CD4-positive, CD25-positive, alpha-beta regulatory T cell (primary cell): ENCODE measurements at regions not wholly inside any gene's neighbourhood (a gene's known extent, or its start where the extent isn't known, plus 50 kb on each side); places are given as distances from the start of the nearest gene placed in this dataset.
A peak's percentile ranks its signal among the peaks of the same experiment; 100 is the strongest.

Source experiments
- ATAC-seq, 2 donors: fragments of 150-1000 bp; cut with Tn5 transposase; one replicate each; pipeline ENCODE4 v1.10.0; 2021; ENCODE audit warnings: low read depth in 2 of 2, moderate number of reproducible peaks in 2 of 2, moderate library complexity in 1 of 2
- DNase-seq, 3 donors: peaks; one replicate each; pipeline versions ENCODE4 v3.0.0 to v3.0.0-alpha.2; 2012 to 2022; ENCODE audit warnings: mixed read lengths in 1 of 3
- H3K27ac ChIP-seq: one replicate; pipeline ENCODE4 v1.7.0; 2013; ENCODE audit warnings: mild to moderate bottlenecking, low read length; ENCODE audit not compliant: insufficient read depth, poor library complexity, severe bottlenecking
- H3K27me3 ChIP-seq: one replicate; pipeline ENCODE4 v1.7.0; 2013; ENCODE audit warnings: low read length; ENCODE audit not compliant: control insufficient read depth, insufficient read depth
- H3K36me3 ChIP-seq: one replicate; pipeline ENCODE4 v1.7.0; 2013; ENCODE audit warnings: mild to moderate bottlenecking, low read length, moderate library complexity; ENCODE audit not compliant: control insufficient read depth, insufficient read depth
- H3K4me1 ChIP-seq: 2 replicates; pipeline ENCODE4 v1.7.0; 2013; ENCODE audit warnings: mild to moderate bottlenecking, low read length; ENCODE audit not compliant: insufficient read depth, control insufficient read depth, poor library complexity, severe bottlenecking
- H3K4me3 ChIP-seq: one replicate; pipeline ENCODE4 v1.7.0; 2013; ENCODE audit warnings: low read depth, mild to moderate bottlenecking, low read length, moderate library complexity
- H3K9me3 ChIP-seq, 2 experiments: 1 replicate in 1 of 2; 2 replicates in 1 of 2; pipeline ENCODE4 v1.7.0; 2013; ENCODE audit warnings: low read length in 2 of 2, mild to moderate bottlenecking in 1 of 2, moderate library complexity in 1 of 2; ENCODE audit not compliant: control insufficient read depth in 2 of 2
- H3K27ac Mint-ChIP-seq, 3 donors: one replicate each; pipeline ENCODE4 v1.8.0; 2020 to 2022; ENCODE audit warnings: mild to moderate bottlenecking in 3 of 3, mixed read lengths in 3 of 3, moderate library complexity in 2 of 3
- H3K27me3 Mint-ChIP-seq: one replicate; pipeline ENCODE4 v1.8.0; 2022; ENCODE audit warnings: mild to moderate bottlenecking, mixed read lengths
- H3K36me3 Mint-ChIP-seq: one replicate; pipeline ENCODE4 v1.8.0; 2020; ENCODE audit warnings: mixed read lengths
- H3K4me1 Mint-ChIP-seq, 4 donors: one replicate each; pipeline ENCODE4 v1.8.0; 2020 to 2022; ENCODE audit warnings: mixed read lengths in 4 of 4, mild to moderate bottlenecking in 1 of 4
- H3K4me3 Mint-ChIP-seq, 4 donors: one replicate each; pipeline ENCODE4 v1.8.0; 2020 to 2022; ENCODE audit warnings: mild to moderate bottlenecking in 4 of 4, mixed read lengths in 4 of 4, moderate library complexity in 3 of 4
- H3K9me3 Mint-ChIP-seq, 7 donors: one replicate each; pipeline ENCODE4 v1.8.0; 2020 to 2022; ENCODE audit warnings: mixed read lengths in 7 of 7, mild to moderate bottlenecking in 3 of 7, moderate library complexity in 2 of 7

- peaks cover 0 to 10% (median 2%) of the 10 kb centered on the region in 7 donors for H3K9me3 Mint-ChIP-seq
These were observed 256.7 kb upstream of the PLEKHG7 start for GRCh38 chr12:92446083-92446460.

DNA sequence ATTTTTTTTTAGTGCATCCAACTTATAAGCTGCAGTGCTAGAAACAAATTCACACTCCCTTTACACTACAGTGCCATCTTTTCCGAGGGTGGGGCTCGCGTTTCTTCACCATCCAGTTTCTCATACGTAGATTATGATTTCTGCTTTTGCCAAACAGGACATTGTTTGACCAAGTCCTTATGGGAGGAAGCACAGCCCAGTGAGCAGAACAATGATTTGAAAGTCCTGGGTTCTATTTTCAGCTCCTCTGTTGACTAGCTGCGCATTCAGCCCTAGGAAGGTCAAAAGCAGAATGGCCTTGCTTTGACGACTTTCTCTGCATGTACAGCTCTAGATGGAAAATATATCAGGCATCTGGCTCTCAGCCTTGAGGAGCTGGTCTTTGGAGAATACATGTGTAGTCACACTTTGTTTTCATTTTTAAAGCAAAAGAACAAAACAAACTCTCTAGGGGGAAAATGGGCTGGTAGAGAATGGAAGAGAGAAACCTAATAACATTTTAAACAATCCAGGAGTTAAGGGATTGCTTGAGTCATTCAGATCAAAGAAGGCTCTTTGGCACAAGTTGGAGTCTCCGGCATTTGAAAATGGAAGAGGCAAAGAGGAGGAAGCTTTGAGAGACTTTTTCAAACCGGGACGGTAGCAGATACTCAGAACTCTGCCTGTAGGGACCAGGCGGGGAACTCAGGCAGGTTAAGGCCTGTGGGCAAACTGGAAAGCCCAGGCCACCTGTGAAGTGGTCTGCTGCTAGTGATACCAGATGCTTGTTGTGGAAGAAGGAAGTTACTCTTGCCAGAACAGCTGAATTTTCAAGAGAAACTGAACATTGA is 257.3 kb upstream of the PLEKHG7 start:
- no peaks in the 10 kb centered on the region for H3K27me3 ChIP-seq
- Mint-ChIP-seq H3K27me3 (no peaks in the 10 kb centered on the region), H3K4me3 (no peak overlapping the region), H3K36me3 (no peaks in the 10 kb centered on the region), H3K9me3 (peaks cover 0 to 7% (median under 1%) of the 10 kb centered on the region in 7 donors), H3K4me1 (peaks cover 0 to 14% (median 11%) of the 10 kb centered on the region in 4 donors), H3K27ac (peak overlapping the region in 2 of 3 donors; percentile 18 to 49)
- no peak overlapping the region for H3K27ac ChIP-seq
- DNase-seq, result no peak
- no peaks in the 10 kb centered on the region for H3K36me3 ChIP-seq
- no peaks in the 10 kb centered on the region for H3K4me1 ChIP-seq
- ATAC-seq, result peak; percentile 19 to 45
- H3K9me3 ChIP-seq, result no peaks in the 10 kb centered on the region
- H3K4me3 ChIP-seq, result no peak overlapping the region

More at GRCh38 chr12:92446083-92446460, 256.7 kb upstream of the PLEKHG7 start:
- Histone ChIP-seq H3K27ac (no peak overlapping the region), H3K4me1 (no peaks in the 10 kb centered on the region), H3K27me3 (no peaks in the 10 kb centered on the region), H3K9me3 (no peaks in the 10 kb centered on the region), H3K4me3 (no peak overlapping the region), H3K36me3 (no peaks in the 10 kb centered on the region)
- peaks cover 0 to 14% (median 9%) of the 10 kb centered on the region in 4 donors for H3K4me1 Mint-ChIP-seq
- no peaks in the 10 kb centered on the region for H3K27me3 Mint-ChIP-seq
- DNase-seq (no peak), ATAC-seq (no peak)
- H3K4me3 Mint-ChIP-seq, result no peak overlapping the region
- H3K36me3 Mint-ChIP-seq, result no peaks in the 10 kb centered on the region
- peak overlapping the region in 1 of 3 donors; percentile 49 for H3K27ac Mint-ChIP-seq

DNA sequence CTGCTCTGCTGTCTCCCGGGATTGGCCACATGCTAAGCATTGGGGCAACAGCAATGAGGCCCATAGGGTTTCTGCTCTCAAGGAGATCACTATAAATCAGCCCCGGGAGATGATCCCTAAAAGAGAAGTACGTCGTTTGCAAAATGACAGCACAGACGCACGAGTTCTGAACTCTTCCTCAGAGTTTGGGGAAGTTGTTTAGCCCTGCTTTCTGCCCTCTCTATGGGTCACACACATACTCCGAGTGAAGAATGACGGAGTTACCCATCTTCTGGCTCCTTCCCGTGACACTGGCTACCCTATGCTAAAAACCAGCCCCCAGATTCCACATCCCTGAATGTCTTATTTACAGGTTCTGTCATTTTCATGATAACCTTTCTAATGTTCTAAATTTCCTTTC is 258.0 kb upstream of the PLEKHG7 start:
- no peaks in the 10 kb centered on the region for H3K36me3 ChIP-seq
- Mint-ChIP-seq H3K4me1 (peaks cover 0 to 16% (median 13%) of the 10 kb centered on the region in 4 donors), H3K27me3 (no peaks in the 10 kb centered on the region), H3K27ac (peak overlapping the region in 1 of 3 donors; percentile 12), H3K9me3 (peaks cover 0 to 7% (median 1%) of the 10 kb centered on the region in 7 donors), H3K4me3 (no peak overlapping the region), H3K36me3 (no peaks in the 10 kb centered on the region)
- peak; percentile 37 to 55 for ATAC-seq
- no peak overlapping the region for H3K4me3 ChIP-seq
- no peaks in the 10 kb centered on the region for H3K4me1 ChIP-seq
- DNase-seq, result no peak
- no peaks in the 10 kb centered on the region for H3K27me3 ChIP-seq
- no peak overlapping the region for H3K27ac ChIP-seq
- no peaks in the 10 kb centered on the region for H3K9me3 ChIP-seq

GRCh38 chr12:92442782-92443181 is 260.0 kb upstream of the PLEKHG7 start:
- Mint-ChIP-seq H3K27ac (peak overlapping the region in 1 of 3 donors; percentile 6), H3K9me3 (peaks cover 0 to 7% (median 1%) of the 10 kb centered on the region in 7 donors), H3K27me3 (no peaks in the 10 kb centered on the region), H3K4me1 (peaks cover under 1 to 21% (median 16%) of the 10 kb centered on the region in 4 donors), H3K36me3 (no peaks in the 10 kb centered on the region), H3K4me3 (no peak overlapping the region)
- H3K9me3 ChIP-seq, result no peaks in the 10 kb centered on the region
- ATAC-seq, result no peak
- no peaks in the 10 kb centered on the region for H3K27me3 ChIP-seq
- no peaks in the 10 kb centered on the region for H3K36me3 ChIP-seq
- H3K27ac ChIP-seq, result no peak overlapping the region
- DNase-seq, result no peak
- no peaks in the 10 kb centered on the region for H3K4me1 ChIP-seq
- H3K4me3 ChIP-seq, result no peak overlapping the region

GRCh38 chr12:92440072-92440471 is 262.7 kb upstream of the PLEKHG7 start:
- Mint-ChIP-seq H3K4me3 (no peak overlapping the region), H3K36me3 (no peaks in the 10 kb centered on the region), H3K27me3 (no peaks in the 10 kb centered on the region), H3K9me3 (peaks cover 0 to 8% (median 2%) of the 10 kb centered on the region in 7 donors), H3K27ac (no peak overlapping the region), H3K4me1 (peaks cover 6 to 23% (median 17%) of the 10 kb centered on the region in 4 donors)
- ATAC-seq (no peak), DNase-seq (no peak)
- no peaks in the 10 kb centered on the region for H3K9me3 ChIP-seq
- no peak overlapping the region for H3K4me3 ChIP-seq
- H3K27me3 ChIP-seq, result no peaks in the 10 kb centered on the region
- no peaks in the 10 kb centered on the region for H3K4me1 ChIP-seq
- H3K36me3 ChIP-seq, result no peaks in the 10 kb centered on the region
- no peak overlapping the region for H3K27ac ChIP-seq

- no peak for ATAC-seq
- H3K36me3 Mint-ChIP-seq, result no peaks in the 10 kb centered on the region
- H3K9me3 Mint-ChIP-seq, result peaks cover 0 to 8% (median 4%) of the 10 kb centered on the region in 7 donors
- H3K4me1 Mint-ChIP-seq, result peaks cover 6 to 23% (median 17%) of the 10 kb centered on the region in 4 donors
- Histone ChIP-seq H3K36me3 (no peaks in the 10 kb centered on the region), H3K9me3 (no peaks in the 10 kb centered on the region), H3K27me3 (no peaks in the 10 kb centered on the region), H3K4me3 (no peak overlapping the region), H3K4me1 (no peaks in the 10 kb centered on the region), H3K27ac (no peak overlapping the region)
- H3K27me3 Mint-ChIP-seq, result no peaks in the 10 kb centered on the region
- no peak for DNase-seq
- H3K27ac Mint-ChIP-seq, result peak overlapping the region in 2 of 3 donors; percentile 16 to 42
- no peak overlapping the region for H3K4me3 Mint-ChIP-seq
These were observed 263.4 kb upstream of the PLEKHG7 start for GRCh38 chr12:92439420-92439805.

- no peak for ATAC-seq
- no peak for DNase-seq
- peaks cover 10 to 23% (median 17%) of the 10 kb centered on the region in 4 donors for H3K4me1 Mint-ChIP-seq
- H3K4me3 Mint-ChIP-seq, result no peak overlapping the region
- no peaks in the 10 kb centered on the region for H3K27me3 ChIP-seq
- no peaks in the 10 kb centered on the region for H3K36me3 ChIP-seq
- H3K4me3 ChIP-seq, result no peak overlapping the region
- H3K9me3 Mint-ChIP-seq, result peaks cover 0 to 10% (median 4%) of the 10 kb centered on the region in 7 donors
- no peaks in the 10 kb centered on the region for H3K27me3 Mint-ChIP-seq
- H3K27ac Mint-ChIP-seq, result peak overlapping the region in 2 of 3 donors; percentile 5 to 42
- no peaks in the 10 kb centered on the region for H3K4me1 ChIP-seq
- no peaks in the 10 kb centered on the region for H3K9me3 ChIP-seq
- H3K36me3 Mint-ChIP-seq, result no peaks in the 10 kb centered on the region
- no peak overlapping the region for H3K27ac ChIP-seq
These were observed 264.0 kb upstream of the PLEKHG7 start for GRCh38 chr12:92438641-92439419.
